Transverse colon (tissue), 4 donors: ENCODE measurements at regions not wholly inside any gene's neighbourhood (a gene's known extent, or its start where the extent isn't known, plus 50 kb on each side); places are given as distances from the start of the nearest gene placed in this dataset.
"Not testable (repeated sequence)": the region's sequence is repeated elsewhere in the genome, so short reads cannot be mapped to it uniquely, and the experiment has no call there.

ENCODE experiments used
- DNase-seq: peaks from one replicate; pipeline ENCODE4 v3.0.0-alpha.2; 2019
- H3K27ac ChIP-seq, 4 donors: fragments of 200-600 bp; sonication (generic); 2 replicates each; pipeline ENCODE4 v1.5.1; 2016 to 2018; ENCODE audit warnings: inconsistent platforms in 4 of 4
- H3K27me3 ChIP-seq: fragments of 200-600 bp; sonication (generic); 2 replicates; pipeline ENCODE4 v1.5.1; 2017; ENCODE audit warnings: inconsistent platforms
- H3K36me3 ChIP-seq, 4 donors: fragments of 200-600 bp; sonication (generic); 2 replicates each; pipeline ENCODE4 v1.5.1; 2017 to 2019; ENCODE audit warnings: inconsistent platforms in 4 of 4
- H3K4me1 ChIP-seq, 4 donors: fragments of 200-600 bp; sonication (generic); 2 replicates each; pipeline ENCODE4 v1.5.1; 2017 to 2020; ENCODE audit warnings: inconsistent platforms in 4 of 4
- H3K4me3 ChIP-seq, 4 donors: fragments of 200-600 bp; sonication (generic); 1 replicate in 1 of 4; 2 replicates in 3 of 4; pipeline versions ENCODE4 v1.5.1 to v1.6.1; 2017 to 2019; ENCODE audit warnings: inconsistent platforms in 4 of 4
- H3K9me3 ChIP-seq, 2 donors: fragments of 200-600 bp; sonication (generic); 2 replicates each; pipeline ENCODE4 v1.5.1; 2017 to 2019; ENCODE audit warnings: inconsistent platforms in 2 of 2
- CTCF ChIP-seq, 5 experiments: fragments of 200-600 bp in 3 of 5; fragments of 450-650 bp in 2 of 5; sonication (generic) in 3 of 5; IDR thresholded peaks; 1 replicate in 2 of 5; 2 replicates in 3 of 5; pipeline ENCODE4 v1.5.1; 2016 to 2017; ENCODE audit warnings: antibody characterized with exemption in 5 of 5, inconsistent platforms in 3 of 5, mild to moderate bottlenecking in 2 of 5, moderate library complexity in 1 of 5
- EP300 ChIP-seq: sonication (generic); formaldehyde crosslinking; IDR thresholded peaks from one replicate; pipeline ENCODE4 v1.6.1; 2017; ENCODE audit warnings: antibody characterized with exemption, low read depth
- POLR2A ChIP-seq: fragments of 450-650 bp; IDR thresholded peaks from one replicate; pipeline ENCODE4 v1.6.1; 2016; ENCODE audit warnings: antibody characterized with exemption, mild to moderate bottlenecking, moderate library complexity
- POLR2AphosphoS5 ChIP-seq, 3 donors: sonication (generic); formaldehyde crosslinking; IDR thresholded peaks; one replicate each; pipeline ENCODE4 v1.6.1; 2016; ENCODE audit warnings: antibody characterized with exemption in 3 of 3
- WGBS, 2 donors: methylation state at CpG; one replicate each; pipeline ENCODE4 v1.1.5; 2018; ENCODE audit warnings: low coverage in 1 of 2; 5-methylcytosine and 5-hydroxymethylcytosine counted together
- in situ Hi-C, 4 donors: fragments of 200-750 bp; cut with MboI; loops; one replicate each; pipeline versions ENCODE4 v1.15.0 to v1.15.1; 2017; ENCODE audit warnings: low sequenced_read_pairs in 3 of 4, low pct_ligation_motif_present in 1 of 4, low pct_unique_long_range_greater_than_20kb in 1 of 4
- intact Hi-C: fragments of 100-400 bp; cut with DNase I; formaldehyde crosslinking; loops from one replicate; pipeline ENCODE4 v1.15.1; 2023; ENCODE audit warnings: low total_unique reads

DNA sequence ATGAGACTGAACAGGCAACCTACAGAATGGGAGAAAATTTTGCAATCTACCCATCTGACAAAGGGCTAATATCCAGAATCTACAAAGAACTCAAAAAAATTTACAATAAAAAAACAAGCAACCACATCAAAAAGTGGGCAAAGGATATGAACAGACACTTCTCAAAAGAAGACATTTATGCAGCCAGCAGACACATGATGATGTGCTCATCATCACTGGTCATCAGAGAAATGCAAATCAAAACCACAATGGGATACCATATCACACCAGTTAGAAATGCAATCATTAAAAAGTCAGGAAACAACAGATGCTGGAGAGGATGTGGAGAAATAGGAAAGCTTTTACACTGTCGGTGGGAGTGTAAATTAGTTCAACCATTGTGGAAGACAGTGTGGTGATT is 51.7 kb upstream of the PAXBP1 start:
- H3K4me3 ChIP-seq, intact Hi-C loops, H3K27me3 ChIP-seq, DNase-seq, H3K36me3 ChIP-seq, H3K9me3 ChIP-seq, H3K27ac ChIP-seq, in situ Hi-C loops, H3K4me1 ChIP-seq: not testable (repeated sequence)
- 92% methylated on average over 1 of the region's 1 CpG; no CpG with 5 or more reads in 1 of the 2 donors for WGBS, 2 donors

DNA sequence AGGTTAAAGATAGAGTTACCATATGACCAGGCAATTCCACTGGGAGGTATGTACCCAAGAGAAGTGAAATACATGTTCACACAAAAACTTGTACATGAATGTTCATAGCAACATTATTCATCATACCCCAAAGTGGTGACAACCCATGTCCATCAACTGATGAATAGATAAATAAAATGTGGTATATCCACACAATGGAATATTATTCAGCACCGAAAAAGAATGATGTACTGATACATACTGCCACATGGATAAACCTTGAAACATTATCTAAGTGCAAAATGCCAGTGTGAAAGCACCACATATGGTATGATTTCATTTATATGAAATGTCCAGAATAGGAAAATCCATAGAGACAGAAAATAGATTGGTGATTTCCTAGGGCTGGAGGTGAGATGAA is 53.4 kb upstream of the PAXBP1 start:
- intact Hi-C loops, result no loop called here
- WGBS, 2 donors, result 80 to 90% methylated on average over 1 of the region's 1 CpG
- Histone ChIP-seq H3K27ac (no peak overlapping the region), H3K27me3 (no peaks in the 10 kb centered on the region), H3K4me1 (no peaks in the 10 kb centered on the region), H3K36me3 (no peaks in the 10 kb centered on the region), H3K4me3 (no peak overlapping the region), H3K9me3 (no peaks in the 10 kb centered on the region)
- no peak for DNase-seq
- in situ Hi-C loops, result loop anchor here in 1 of 4 donors (25.0 kb wide), 1 partner anchor 637 kb away; no protein-coding TSS in a partner anchor
- TF ChIP-seq POLR2A, result no peak
- TF ChIP-seq EP300, result no peak
- TF ChIP-seq POLR2AphosphoS5 (IDR thresholded peaks at IDR 0.05), result no peak

- WGBS, 2 donors, result 62 to 80% methylated on average over 1 to 9 of the region's 9 CpGs
- Histone ChIP-seq H3K4me3 (no peak overlapping the region), H3K36me3 (no peaks in the 10 kb centered on the region), H3K27me3 (no peaks in the 10 kb centered on the region), H3K27ac (no peak overlapping the region), H3K4me1 (no peaks in the 10 kb centered on the region), H3K9me3 (no peaks in the 10 kb centered on the region)
- DNase-seq, result peak; percentile 50
- intact Hi-C loops, result no loop called here
- in situ Hi-C loops, result loop anchor here in 1 of 4 donors (25.0 kb wide), 1 partner anchor 636 kb away; no protein-coding TSS in a partner anchor
- TF ChIP-seq EP300, result no peak
- no peak for TF ChIP-seq POLR2A
- TF ChIP-seq CTCF (IDR thresholded peaks at IDR 0.05), result peak; percentile 45 to 69 (median 54)
- no peak for TF ChIP-seq POLR2AphosphoS5 (IDR thresholded peaks at IDR 0.05)
Measured at GRCh38 chr21:32826329-32827167, 55.0 kb upstream of the PAXBP1 start.

DNA sequence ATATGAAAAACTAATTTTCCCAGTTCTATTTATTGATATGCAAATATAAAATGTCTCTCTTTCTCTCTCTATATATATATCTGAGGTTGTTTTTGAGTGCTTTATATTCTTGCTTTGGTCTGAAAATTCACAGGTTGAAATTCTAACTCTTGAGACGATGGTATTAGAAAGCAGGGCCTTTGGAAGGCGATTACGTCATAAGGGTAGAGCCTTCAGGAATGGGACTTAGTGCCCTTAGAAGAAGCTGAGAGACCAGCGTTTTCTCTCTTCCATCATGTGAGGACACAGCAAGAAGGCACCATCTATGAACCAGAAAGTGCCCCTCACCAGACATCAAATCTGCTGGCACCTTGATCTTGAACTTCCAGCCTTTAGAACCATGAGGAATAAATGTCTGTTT is 57.4 kb upstream of the PAXBP1 start:
- no peak for TF ChIP-seq POLR2AphosphoS5 (IDR thresholded peaks at IDR 0.05)
- TF ChIP-seq CTCF (IDR thresholded peaks at IDR 0.05), result no peak
- TF ChIP-seq EP300, result no peak
- TF ChIP-seq POLR2A, result no peak
- DNase-seq, result no peak
- intact Hi-C loops (no loop called here), in situ Hi-C loops (loop anchor here in 1 of 4 donors (25.0 kb wide), 1 partner anchor 633 kb away; no protein-coding TSS in a partner anchor)
- Histone ChIP-seq H3K4me3 (no peak overlapping the region), H3K36me3 (no peaks in the 10 kb centered on the region), H3K9me3 (no peaks in the 10 kb centered on the region), H3K27ac (no peak overlapping the region), H3K27me3 (no peaks in the 10 kb centered on the region), H3K4me1 (peaks cover 0 to 4% (median 0%) of the 10 kb centered on the region in 4 donors)
- 63% methylated on average over 4 of the region's 4 CpGs; no CpG with 5 or more reads in 1 of the 2 donors for WGBS, 2 donors

DNA sequence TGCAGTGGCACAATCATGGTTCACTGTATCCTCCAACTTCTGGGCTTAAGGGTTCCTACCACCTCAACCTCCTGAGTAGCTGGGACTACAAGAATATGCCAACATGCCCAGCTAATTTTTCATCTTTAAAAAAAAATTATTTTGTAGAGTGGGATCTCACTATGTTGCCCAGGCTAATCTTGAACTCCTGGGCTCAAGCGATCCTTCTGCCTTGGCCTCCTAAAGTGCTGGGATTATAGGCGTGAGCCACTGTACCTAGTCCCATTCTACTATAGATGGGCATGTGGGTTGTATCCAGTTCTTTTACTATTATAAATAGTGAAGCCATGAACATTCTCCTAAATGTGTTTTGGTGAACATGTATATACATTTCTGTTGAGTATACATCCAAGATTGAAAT is 57.9 kb upstream of the PAXBP1 start:
- 95 to 97% methylated on average over 2 of the region's 2 CpGs for WGBS, 2 donors
- in situ Hi-C loops, result loop anchor here in 1 of 4 donors (25.0 kb wide), 1 partner anchor 633 kb away; no protein-coding TSS in a partner anchor
- no peaks in the 10 kb centered on the region for H3K27me3 ChIP-seq
- H3K9me3 ChIP-seq, result no peaks in the 10 kb centered on the region
- intact Hi-C loops, result no loop called here
- DNase-seq, result no peak
- H3K4me3 ChIP-seq, result no peak overlapping the region
- H3K27ac ChIP-seq, result no peak overlapping the region
- H3K4me1 ChIP-seq, result peaks cover 0 to 4% (median 0%) of the 10 kb centered on the region in 4 donors
- H3K36me3 ChIP-seq, result no peaks in the 10 kb centered on the region
- no peak for TF ChIP-seq POLR2AphosphoS5 (IDR thresholded peaks at IDR 0.05)
- TF ChIP-seq POLR2A, result no peak
- TF ChIP-seq CTCF (IDR thresholded peaks at IDR 0.05), result no peak
- no peak for TF ChIP-seq EP300

DNA sequence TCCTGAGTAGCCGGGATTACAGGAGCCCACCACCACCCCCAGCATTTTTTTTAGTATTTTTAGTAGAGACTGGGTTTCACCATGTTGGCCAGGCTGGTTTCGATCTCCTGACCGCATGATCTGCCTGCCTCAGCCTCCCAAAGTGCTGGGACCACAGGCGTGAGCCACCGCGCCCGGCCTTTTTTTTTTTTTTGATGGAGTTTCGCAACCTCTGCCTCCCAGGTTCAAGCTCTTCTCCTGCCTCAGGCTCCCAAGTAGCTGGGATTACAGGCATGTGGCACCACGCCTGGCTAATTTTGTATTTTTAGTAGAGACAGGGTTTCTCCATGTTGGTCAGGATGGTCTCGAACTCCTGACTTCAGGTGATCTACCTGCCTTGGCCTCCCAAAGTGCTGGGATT is 60.2 kb upstream of the PAXBP1 start:
- intact Hi-C loops, H3K4me3 ChIP-seq, H3K36me3 ChIP-seq, H3K27ac ChIP-seq, H3K4me1 ChIP-seq, H3K27me3 ChIP-seq, DNase-seq, H3K9me3 ChIP-seq: not testable (repeated sequence)
- in situ Hi-C loops, result loop anchor here in 2 of 4 donors (10.0 to 25.0 kb wide), 2 partner anchors 363 to 631 kb away; no protein-coding TSS in a partner anchor
- 81 to 92% methylated on average over 9 to 10 of the region's 10 CpGs for WGBS, 2 donors
